PFSK-1 (cell line): ENCODE measurements at regions not wholly inside any gene's neighbourhood (a gene's known extent, or its start where the extent isn't known, plus 50 kb on each side); places are given as distances from the start of the nearest gene placed in this dataset.

Experiments
- FOXP2 ChIP-seq: optimal IDR thresholded peaks from 2 replicates; pipeline ENCODE3; 2011; ENCODE audit warnings: borderline replicate concordance, control low read depth, inconsistent platforms; ENCODE audit not compliant: insufficient read depth; ENCODE audit errors: extremely low read length, extremely low read depth
- POLR2AphosphoS5 ChIP-seq: IDR thresholded peaks from 2 replicates; pipeline ENCODE4 v1.6.1; 2012; ENCODE audit warnings: low read depth, mild to moderate bottlenecking, control low read depth, low read length, moderate library complexity
- REST ChIP-seq, 2 experiments: IDR thresholded peaks; 2 replicates each; pipeline versions ENCODE4 v1.6.1 to v1.8.0; 2011 to 2012; ENCODE audit warnings: low read depth in 2 of 2, low read length in 2 of 2, control low read depth in 1 of 2, inconsistent platforms in 1 of 2, mild to moderate bottlenecking in 1 of 2, moderate library complexity in 1 of 2; ENCODE audit not compliant: insufficient read depth in 1 of 2
- SIN3A ChIP-seq: IDR thresholded peaks from 2 replicates; pipeline ENCODE4 v1.6.1; 2012; ENCODE audit warnings: mild to moderate bottlenecking, low read length, moderate library complexity, borderline replicate concordance; ENCODE audit not compliant: insufficient read depth

GRCh38 chr1:87973896-87974295, 645.2 kb downstream of the LMO4 start:
- no peak for TF ChIP-seq POLR2AphosphoS5
- TF ChIP-seq REST (IDR thresholded peaks at IDR 0.05; ENCODE audit: insufficient read depth in 1 of 2, low read depth in 2 of 2, low read length in 2 of 2) = no peak
- TF ChIP-seq SIN3A = no peak
- no peak for TF ChIP-seq FOXP2
